Inferior parietal cortex (tissue), 1 donor: ENCODE measurements at regions not wholly inside any gene's neighbourhood (a gene's known extent, or its start where the extent isn't known, plus 50 kb on each side); places are given as distances from the start of the nearest gene placed in this dataset.
"Not testable (repeated sequence)": the region's sequence is repeated elsewhere in the genome, so short reads cannot be mapped to it uniquely, and the experiment has no call there.

Source experiments
- DNase-seq: peaks from one replicate; pipeline ENCODE4 v3.0.0-alpha.2; 2016; ENCODE audit errors: extremely low spot score

DNA sequence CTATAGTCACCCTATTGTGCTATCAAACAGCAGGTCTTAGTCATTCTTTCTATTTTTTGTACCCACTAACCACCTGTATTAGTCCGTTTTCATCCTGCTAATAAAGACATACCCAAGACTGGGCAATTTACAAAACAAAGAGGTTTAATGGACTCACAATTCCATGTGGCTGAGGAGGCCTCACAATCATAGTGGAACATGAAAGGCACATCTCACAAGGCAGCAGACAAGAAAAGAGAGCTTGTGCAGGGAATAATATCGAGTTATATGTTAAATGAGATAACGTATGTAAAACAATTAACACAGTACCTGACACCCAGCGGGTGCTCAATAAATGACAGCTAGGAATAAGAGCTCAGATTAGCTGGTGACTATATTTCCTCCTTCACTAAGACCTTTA, 88.1 kb upstream of the WDR44 start:
- DNase-seq = no peak

GRCh38 chrX:118259213-118259612, 86.7 kb upstream of the WDR44 start:
- DNase-seq = no peak

- no peak for DNase-seq
Measured at GRCh38 chrX:118261151-118261550, 84.8 kb upstream of the WDR44 start.

DNA sequence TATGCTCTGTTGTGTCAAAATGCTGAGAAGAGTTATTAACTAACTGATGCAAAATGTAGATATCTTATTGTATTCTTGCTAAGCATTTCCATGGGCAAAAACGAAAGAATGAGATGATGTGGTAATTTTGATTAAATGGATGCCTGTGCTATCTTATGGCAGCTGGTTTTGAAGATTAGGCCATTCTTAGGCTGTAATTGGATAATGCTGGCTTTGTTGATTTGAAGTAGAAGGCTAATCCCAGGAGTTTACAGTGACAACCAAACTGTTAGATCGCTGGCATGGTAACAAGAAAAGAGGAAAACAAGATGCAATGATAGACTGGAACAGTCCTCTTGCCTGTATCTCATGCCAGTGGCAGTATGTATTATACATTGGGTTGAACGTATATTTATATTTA, 74.1 kb upstream of the WDR44 start:
- no peak for DNase-seq

GRCh38 chrX:118272242-118272641, 73.7 kb upstream of the WDR44 start:
- DNase-seq = no peak

GRCh38 chrX:118286066-118286762, 59.7 kb upstream of the WDR44 start:
- DNase-seq = no peak

DNA sequence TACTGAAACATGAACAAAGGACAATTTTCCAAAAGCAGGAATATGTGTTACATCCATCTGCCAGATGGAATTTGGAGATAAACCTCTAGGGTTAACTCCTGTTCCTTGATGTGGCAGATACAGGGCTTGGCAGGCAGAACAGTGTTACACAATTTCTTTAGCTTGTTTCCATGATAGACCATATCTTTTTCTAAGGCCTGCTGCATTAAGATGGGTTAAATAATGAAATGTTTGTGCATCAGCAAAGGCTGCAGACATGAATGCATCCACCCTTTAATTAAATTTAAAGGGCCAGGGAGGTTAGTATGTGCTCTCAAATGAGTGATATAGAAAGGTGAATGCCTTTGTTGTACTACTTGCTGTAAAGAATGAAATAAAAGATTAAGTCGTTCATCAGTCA, 50.1 kb upstream of the WDR44 start:
- DNase-seq = not testable (repeated sequence)
